ENCODE measurements at regions not wholly inside any gene's neighbourhood (a gene's known extent, or its start where the extent isn't known, plus 50 kb on each side); places are given as distances from the start of the nearest gene placed in this dataset.

DNA sequence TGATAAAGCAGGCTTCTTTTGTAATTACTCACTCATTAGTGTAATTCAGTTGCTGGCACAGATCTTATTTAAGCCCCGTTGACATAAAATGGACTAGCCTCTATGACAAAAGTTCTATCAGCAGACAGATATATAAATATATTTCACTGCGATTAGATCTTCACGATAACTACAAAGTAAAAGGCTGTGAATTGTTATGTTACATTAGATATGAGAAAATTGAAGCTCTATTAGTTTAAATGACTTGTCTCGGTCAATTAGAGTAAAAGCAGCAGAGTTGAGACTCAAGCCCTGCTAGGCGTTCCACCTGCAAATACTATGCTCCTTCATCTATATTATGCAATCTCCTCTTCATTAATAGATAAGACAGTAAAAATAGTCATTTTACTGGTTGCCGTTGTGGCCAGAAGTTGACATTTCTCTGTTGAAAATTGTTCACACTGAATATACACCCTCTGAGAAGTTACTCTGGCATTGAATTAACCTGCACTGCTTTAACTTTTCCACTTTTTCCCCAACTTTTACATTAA, 136.7 kb downstream of the DKK1 start:
- TF ChIP-seq, protein P1, sequence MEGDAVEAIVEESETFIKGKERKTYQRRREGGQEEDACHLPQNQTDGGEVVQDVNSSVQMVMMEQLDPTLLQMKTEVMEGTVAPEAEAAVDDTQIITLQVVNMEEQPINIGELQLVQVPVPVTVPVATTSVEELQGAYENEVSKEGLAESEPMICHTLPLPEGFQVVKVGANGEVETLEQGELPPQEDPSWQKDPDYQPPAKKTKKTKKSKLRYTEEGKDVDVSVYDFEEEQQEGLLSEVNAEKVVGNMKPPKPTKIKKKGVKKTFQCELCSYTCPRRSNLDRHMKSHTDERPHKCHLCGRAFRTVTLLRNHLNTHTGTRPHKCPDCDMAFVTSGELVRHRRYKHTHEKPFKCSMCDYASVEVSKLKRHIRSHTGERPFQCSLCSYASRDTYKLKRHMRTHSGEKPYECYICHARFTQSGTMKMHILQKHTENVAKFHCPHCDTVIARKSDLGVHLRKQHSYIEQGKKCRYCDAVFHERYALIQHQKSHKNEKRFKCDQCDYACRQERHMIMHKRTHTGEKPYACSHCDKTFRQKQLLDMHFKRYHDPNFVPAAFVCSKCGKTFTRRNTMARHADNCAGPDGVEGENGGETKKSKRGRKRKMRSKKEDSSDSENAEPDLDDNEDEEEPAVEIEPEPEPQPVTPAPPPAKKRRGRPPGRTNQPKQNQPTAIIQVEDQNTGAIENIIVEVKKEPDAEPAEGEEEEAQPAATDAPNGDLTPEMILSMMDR (IDR thresholded peaks at IDR 0.05), result no peak
- TF ChIP-seq POLR2A (IDR thresholded peaks at IDR 0.05) (no peak), POLR2AphosphoS5 (IDR thresholded peaks at IDR 0.05) (no peak)

Data from transverse colon (tissue), 4 donors.